GM18868 (cell line): ENCODE measurements at regions not wholly inside any gene's neighbourhood (a gene's known extent, or its start where the extent isn't known, plus 50 kb on each side); places are given as distances from the start of the nearest gene placed in this dataset.
"Not testable (repeated sequence)": the region's sequence is repeated elsewhere in the genome, so short reads cannot be mapped to it uniquely, and the experiment has no call there.

Source experiments
- ATAC-seq: cut with Tn5 transposase; IDR thresholded peaks from one replicate; pipeline ENCODE4 v1.9.1; 2021; ENCODE audit warnings: mild to moderate bottlenecking, moderate library complexity; ENCODE audit not compliant: unreplicated experiment

GRCh38 chr16:52386694-52387093, 160.2 kb downstream of the TOX3 start:
- ATAC-seq, result no peak

GRCh38 chr16:52384378-52384777, 162.6 kb downstream of the TOX3 start:
- no peak for ATAC-seq

DNA sequence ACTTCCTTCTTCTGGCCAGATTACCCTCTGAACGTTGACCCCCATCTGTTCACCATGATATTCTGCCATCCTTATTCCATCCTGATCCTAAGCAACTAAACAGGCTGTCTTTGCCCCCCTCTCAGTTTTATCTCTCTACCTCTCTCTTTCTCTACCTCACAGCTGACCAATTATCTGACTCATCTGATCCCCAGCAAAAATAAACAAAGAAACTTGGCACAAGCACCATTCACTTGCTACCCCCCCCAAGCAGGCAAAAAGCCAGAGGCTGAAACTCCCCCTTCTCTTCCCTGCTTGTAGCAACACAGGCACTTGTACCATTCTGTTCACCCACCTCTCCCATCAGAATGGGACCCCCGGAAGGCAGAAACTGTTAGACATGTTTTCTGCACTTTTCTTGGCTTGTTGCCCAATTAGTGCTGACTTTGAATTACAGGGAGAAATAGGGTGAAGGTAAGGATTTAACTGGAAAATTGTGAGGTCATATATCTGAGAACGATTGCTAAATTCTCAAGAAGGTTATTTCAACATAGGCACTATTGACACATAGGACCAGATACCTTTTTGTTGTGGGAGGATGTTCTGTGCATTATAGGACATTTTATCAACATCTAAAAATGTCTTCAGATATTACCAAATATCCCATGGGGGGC, 163.2 kb downstream of the TOX3 start:
- no peak for ATAC-seq

DNA sequence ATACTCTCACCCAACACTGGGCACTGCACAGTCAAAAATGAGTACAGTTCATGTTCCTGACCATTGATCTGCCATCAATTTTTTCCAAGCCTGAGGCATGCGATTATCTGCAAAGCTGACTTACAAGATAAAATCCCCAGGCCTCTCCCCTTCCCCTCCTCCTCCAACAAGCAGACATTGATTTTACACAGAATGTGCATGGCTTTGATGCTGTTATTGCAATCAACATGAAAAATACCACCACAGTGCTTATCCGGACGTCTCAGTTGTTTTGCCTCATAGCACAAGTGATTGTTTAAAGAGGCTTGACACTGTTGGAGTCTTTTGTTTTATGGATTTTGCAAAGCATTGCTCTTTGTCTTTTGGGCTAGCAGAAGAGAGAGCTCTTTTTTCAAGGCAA, 163.8 kb downstream of the TOX3 start:
- no peak for ATAC-seq

- ATAC-seq, result no peak
Observed at GRCh38 chr16:52379551-52379950, 167.4 kb downstream of the TOX3 start.

- no peak for ATAC-seq
Observed at GRCh38 chr16:52376676-52377280, 170.2 kb downstream of the TOX3 start.

- no peak for ATAC-seq
Observed at GRCh38 chr16:52372313-52372712, 174.6 kb downstream of the TOX3 start.

DNA sequence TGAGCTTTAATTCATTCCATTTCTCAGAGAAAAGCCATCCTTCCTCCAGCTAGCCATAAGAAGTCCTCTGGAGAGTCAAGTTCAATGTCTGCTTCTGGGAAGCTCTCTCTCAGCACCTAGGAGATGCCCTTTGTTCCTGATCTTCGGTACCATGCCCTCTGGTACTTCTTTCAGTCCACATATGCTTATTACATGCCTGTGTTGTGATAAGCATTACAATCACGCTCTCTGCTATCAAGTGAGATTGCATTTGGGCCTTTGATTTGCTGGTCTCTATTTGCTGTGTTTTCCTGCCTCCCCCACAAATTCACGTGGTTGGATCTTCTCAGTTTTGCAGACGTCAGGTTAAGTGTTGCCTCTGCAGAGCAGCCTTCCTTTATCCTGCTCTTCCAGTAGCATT, 178.1 kb downstream of the TOX3 start:
- no peak for ATAC-seq

GRCh38 chr16:52367821-52368220, 179.1 kb downstream of the TOX3 start:
- no peak for ATAC-seq

DNA sequence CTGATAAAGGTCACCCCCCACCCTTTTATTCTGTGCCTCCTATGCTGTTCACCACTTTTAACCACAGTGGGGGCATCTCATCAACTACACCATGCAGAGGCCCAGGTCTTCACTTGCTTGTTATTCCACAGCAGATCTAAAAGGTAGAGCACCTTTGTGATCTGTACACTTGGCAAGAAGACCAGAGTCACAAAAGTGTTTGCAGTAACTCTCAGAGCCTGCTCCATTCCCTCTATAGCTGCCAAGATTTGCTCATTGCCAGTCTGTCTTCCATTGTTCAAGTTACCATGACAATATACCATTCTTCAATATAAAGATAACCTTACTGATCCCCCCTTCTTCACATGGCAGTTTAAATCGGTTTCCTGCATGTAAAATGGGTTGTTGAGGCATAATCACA, 180.0 kb downstream of the TOX3 start:
- ATAC-seq, result no peak

DNA sequence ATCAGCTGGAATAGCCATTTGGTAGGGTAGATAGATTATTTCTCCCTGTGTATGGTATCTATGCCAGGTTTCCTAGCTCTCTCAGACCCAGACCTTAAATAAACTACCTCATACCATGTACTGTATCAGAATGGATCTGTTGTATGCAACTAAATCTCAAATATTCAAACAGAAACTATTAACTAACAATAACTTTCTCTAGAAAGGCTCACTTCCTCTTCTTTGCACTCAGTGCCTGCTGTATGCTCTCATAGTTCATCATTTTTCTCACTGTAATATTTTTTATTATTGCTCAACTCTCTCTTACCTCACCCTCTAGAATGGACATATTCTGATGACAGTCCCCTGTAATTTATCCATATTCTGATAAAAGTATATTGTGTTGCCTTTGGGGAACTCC, 182.4 kb downstream of the TOX3 start:
- peak; percentile 90 for ATAC-seq

DNA sequence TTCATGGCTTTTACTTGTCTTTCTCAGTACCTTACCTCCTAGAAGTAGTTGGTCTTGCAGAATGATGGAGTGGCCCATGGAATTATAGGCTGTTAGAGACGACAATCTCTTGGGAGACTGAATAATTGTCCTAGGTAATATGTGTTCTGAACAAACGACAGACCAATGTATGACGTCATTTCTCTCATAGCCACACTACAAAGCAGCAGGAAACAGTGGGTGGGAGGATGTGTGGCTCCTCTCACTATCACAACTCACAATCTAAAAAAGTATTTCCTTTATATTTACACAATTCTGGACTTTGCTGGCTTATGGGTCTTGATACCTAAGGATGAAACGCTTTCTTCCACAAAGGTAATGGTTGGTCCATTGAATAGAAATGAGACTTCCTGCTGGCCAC, 183.9 kb downstream of the TOX3 start:
- ATAC-seq, result no peak

- no peak for ATAC-seq
Observed at GRCh38 chr16:52357711-52358110, 189.2 kb downstream of the TOX3 start.

DNA sequence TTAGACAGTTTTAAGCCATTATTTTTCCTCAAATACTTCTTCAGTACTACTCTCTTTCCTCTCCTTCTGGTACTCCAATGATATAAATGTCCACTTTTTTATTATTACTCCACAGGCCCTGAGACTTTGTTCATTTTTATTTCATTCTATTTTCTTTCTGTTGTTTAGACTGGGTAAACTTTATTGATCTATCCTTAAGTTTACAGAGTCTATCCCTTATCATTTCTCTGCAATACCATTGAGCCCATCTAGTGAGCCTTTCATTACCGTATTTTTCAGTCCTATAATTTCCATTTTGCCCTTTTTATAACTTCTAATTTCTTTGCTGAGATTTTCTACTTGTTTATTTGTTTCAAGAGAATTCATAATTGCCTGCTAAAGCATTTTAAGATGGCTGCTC, 193.7 kb downstream of the TOX3 start:
- no peak for ATAC-seq

GRCh38 chr16:52351451-52351850, 195.5 kb downstream of the TOX3 start:
- ATAC-seq, result no peak

- no peak for ATAC-seq
Observed at GRCh38 chr16:52350031-52350642, 196.8 kb downstream of the TOX3 start.

DNA sequence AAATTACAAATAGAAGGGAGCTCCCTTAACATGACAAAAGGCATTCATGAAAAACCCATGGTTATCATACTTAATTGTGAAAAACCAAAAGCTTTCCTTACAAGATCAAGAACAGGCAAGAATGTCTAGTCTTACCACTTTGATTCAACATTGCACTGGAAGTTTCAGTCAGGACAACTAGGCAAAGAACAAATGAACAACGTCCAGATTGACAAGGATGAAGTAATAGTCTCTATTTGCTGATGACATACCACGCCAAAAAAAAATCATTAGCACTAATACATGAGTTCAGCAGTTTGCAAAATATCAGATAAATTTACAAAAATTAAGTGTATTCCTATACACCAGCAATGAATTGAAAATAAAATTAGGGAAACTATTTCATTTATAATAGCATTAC, 200.2 kb downstream of the TOX3 start:
- ATAC-seq, result no peak

DNA sequence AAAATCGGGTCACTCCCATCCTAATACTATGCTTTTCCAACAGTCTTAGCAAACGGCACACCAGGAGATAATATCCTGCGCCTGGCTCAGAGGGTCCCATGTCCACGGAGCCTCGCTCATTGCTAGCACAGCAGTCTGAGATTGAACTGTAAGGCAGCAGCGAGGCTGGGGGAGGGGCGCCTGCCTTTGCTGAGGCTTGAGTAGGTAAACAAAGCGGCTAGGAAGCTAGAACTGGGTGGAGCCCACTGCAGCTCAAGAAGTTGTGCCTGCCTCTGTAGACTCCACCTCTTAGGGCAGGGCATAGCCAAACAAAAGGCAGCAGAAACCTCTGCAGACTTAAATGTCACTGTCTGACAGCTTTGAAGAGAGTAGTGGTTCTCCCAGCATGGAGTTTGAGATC, 213.3 kb downstream of the TOX3 start:
- ATAC-seq, result not testable (repeated sequence)

DNA sequence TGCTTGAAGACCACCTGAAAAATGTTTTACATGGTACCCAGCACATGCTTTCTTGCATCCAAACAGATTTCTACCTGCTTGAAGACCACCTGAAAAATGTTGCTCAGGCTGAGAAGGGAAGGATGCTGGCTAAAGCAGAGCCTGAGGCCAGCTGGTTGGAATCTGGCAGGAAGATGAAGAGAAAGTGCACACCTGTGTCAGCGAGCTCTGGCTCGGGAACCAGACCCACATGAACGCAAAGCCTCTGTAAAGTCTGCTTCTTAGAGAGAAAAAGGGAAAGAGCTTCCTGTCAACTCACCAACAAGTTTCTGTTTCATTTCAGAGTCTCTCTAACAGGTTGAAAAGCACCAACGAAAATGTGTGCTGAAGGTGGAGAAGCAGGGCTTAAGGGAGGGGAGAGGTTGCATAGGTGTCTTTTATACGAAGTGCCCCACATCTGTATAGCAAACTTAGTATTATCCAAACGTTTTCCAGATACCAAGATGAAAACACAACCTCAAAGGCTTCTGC, 226.0 kb downstream of the TOX3 start:
- no peak for ATAC-seq

- ATAC-seq, result no peak
Observed at GRCh38 chr16:52318302-52319009, 228.5 kb downstream of the TOX3 start.

- ATAC-seq, result no peak
Observed at GRCh38 chr16:52316241-52316640, 230.7 kb downstream of the TOX3 start.

DNA sequence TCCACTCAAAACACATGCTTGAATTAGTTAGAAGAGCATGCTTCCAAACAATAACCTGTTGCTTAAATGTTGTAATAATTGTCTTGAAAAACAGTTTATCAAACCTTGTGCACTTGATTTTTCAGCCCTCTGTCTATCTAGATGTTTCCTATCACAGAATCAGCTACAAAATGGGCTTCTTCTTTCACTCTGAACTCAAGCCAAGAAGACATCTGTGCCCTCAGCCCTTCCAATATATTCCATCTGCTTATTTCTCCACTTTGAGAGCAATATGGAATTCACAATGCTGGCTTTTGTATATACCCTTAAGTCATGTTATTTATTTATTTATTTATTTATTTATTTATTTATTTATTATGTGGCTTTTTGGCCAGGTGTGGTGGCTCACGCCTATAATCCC, 234.2 kb downstream of the TOX3 start:
- ATAC-seq, result no peak
